Testis (tissue), 2 donors: ENCODE measurements at regions not wholly inside any gene's neighbourhood (a gene's known extent, or its start where the extent isn't known, plus 50 kb on each side); places are given as distances from the start of the nearest gene placed in this dataset.

Experiments used
- DNase-seq: peaks from one replicate; pipeline ENCODE4 v3.0.0-alpha.2; 2019
- H3K27ac ChIP-seq, 2 donors: fragments of 200-600 bp; sonication (generic); one replicate each; pipeline ENCODE4 v1.5.1; 2019
- H3K27me3 ChIP-seq: fragments of 200-600 bp; sonication (generic); one replicate; pipeline ENCODE4 v1.5.1; 2019
- H3K36me3 ChIP-seq: fragments of 200-600 bp; sonication (generic); one replicate; pipeline ENCODE4 v1.5.1; 2017; ENCODE audit warnings: low read depth; ENCODE audit errors: missing control alignments
- H3K4me1 ChIP-seq: fragments of 200-600 bp; sonication (generic); one replicate; pipeline ENCODE4 v1.5.1; 2019
- H3K4me3 ChIP-seq, 2 donors: fragments of 200-600 bp; sonication (generic); one replicate each; pipeline ENCODE4 v1.5.1; 2017 to 2019
- H3K9me3 ChIP-seq: fragments of 200-600 bp; sonication (generic); one replicate; pipeline ENCODE4 v1.5.1; 2017
- POLR2A ChIP-seq: fragments of 450-650 bp; IDR thresholded peaks from one replicate; pipeline ENCODE4 v1.6.1; 2017; ENCODE audit warnings: antibody characterized with exemption, mild to moderate bottlenecking, moderate library complexity
- intact Hi-C: fragments of 100-400 bp; cut with DNase I; formaldehyde crosslinking; loops from one replicate; pipeline ENCODE4 v1.15.1; 2023; ENCODE audit warnings: low total_unique reads
- small RNA-seq, 2 donors: library from RNA; depleted of rRNA; stranded (forward); fragments of <200 nt; gene quantifications; one replicate each; pipeline ENCODE3, GENCODE V24; 2016
- TF ChIP-seq, protein P1 (sequence below), 3 experiments: fragments of 450-650 bp in 2 of 3; fragments of 200-600 bp in 1 of 3; sonication (generic) in 1 of 3; IDR thresholded peaks; one replicate each; pipeline ENCODE4 v1.5.1; 2016 to 2019; ENCODE audit warnings: antibody characterized with exemption in 3 of 3, mild to moderate bottlenecking in 2 of 3, moderate library complexity in 1 of 3

- DNase-seq: no peak
- no peak overlapping the region for H3K27ac ChIP-seq
- no peaks in the 10 kb centered on the region for H3K36me3 ChIP-seq
- no peaks in the 10 kb centered on the region for H3K9me3 ChIP-seq
- intact Hi-C loops: no loop called here
- TF ChIP-seq, protein P1, sequence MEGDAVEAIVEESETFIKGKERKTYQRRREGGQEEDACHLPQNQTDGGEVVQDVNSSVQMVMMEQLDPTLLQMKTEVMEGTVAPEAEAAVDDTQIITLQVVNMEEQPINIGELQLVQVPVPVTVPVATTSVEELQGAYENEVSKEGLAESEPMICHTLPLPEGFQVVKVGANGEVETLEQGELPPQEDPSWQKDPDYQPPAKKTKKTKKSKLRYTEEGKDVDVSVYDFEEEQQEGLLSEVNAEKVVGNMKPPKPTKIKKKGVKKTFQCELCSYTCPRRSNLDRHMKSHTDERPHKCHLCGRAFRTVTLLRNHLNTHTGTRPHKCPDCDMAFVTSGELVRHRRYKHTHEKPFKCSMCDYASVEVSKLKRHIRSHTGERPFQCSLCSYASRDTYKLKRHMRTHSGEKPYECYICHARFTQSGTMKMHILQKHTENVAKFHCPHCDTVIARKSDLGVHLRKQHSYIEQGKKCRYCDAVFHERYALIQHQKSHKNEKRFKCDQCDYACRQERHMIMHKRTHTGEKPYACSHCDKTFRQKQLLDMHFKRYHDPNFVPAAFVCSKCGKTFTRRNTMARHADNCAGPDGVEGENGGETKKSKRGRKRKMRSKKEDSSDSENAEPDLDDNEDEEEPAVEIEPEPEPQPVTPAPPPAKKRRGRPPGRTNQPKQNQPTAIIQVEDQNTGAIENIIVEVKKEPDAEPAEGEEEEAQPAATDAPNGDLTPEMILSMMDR (IDR thresholded peaks at IDR 0.05): no peak
- TF ChIP-seq POLR2A: no peak
- no peaks in the 10 kb centered on the region for H3K4me1 ChIP-seq
- H3K4me3 ChIP-seq: no peak overlapping the region
- H3K27me3 ChIP-seq: no peaks in the 10 kb centered on the region
Observed at GRCh38 chr4:57162499-57163019, 52.4 kb upstream of the IGFBP7 start.

Small RNAs in the stretch of these regions (small RNA-seq; reads per million reads assigned to genes)
- 0 reads per million in 2 donors for gene SRIP1
